Endothelial cell of umbilical vein (primary cell): ENCODE measurements at regions not wholly inside any gene's neighbourhood (a gene's known extent, or its start where the extent isn't known, plus 50 kb on each side); places are given as distances from the start of the nearest gene placed in this dataset.

Source experiments
- BruUV-seq: library from RNA; stranded (reverse); fragments of 400-500 nt; replicated peaks from 2 replicates; lab custom pipeline; 2021; lab: Mats Ljungman, UMichigan
- CTCF ChIA-PET: fragments of 300-600, 350-600 bp; sonication (Branson Sonifier 250); formaldehyde crosslinking; loops from one replicate; lab custom pipeline; 2021; ENCODE audit warnings: antibody characterized with exemption, inconsistent platforms; lab: Charles Lee
- POLR2A ChIA-PET: fragments of 300-600, 350-600 bp; sonication (Branson Sonifier 250); formaldehyde crosslinking; loops from one replicate; lab custom pipeline; 2021; ENCODE audit warnings: antibody characterized with exemption, inconsistent platforms; lab: Charles Lee
- DNase-seq: peaks from one replicate; pipeline ENCODE4 v3.0.0-alpha.2; 2011; ENCODE audit warnings: low read depth, low spot score
- FAIRE-seq: peaks from 2 replicates; lab custom pipeline; 2011; peaks lifted over from hg19 to GRCh38; lab: Jason Lieb, UNC
- H2AFZ ChIP-seq: 2 replicates; pipeline ENCODE4 v1.6.0; 2012; ENCODE audit warnings: low read depth, low read length, control low read depth, inconsistent platforms
- H3K27ac ChIP-seq: 2 replicates; pipeline ENCODE4 v1.5.1; 2011; ENCODE audit warnings: low read depth, mild to moderate bottlenecking, control low read depth, low read length, moderate library complexity; ENCODE audit not compliant: insufficient read depth
- H3K27me3 ChIP-seq, 2 experiments: 2 replicates each; pipeline versions ENCODE4 v1.6.0 to v1.6.1; 2011; ENCODE audit warnings: low read length in 2 of 2, mixed read lengths in 1 of 2; ENCODE audit not compliant: control insufficient read depth in 2 of 2, insufficient read depth in 2 of 2
- H3K36me3 ChIP-seq, 2 experiments: 2 replicates in 1 of 2; 3 replicates in 1 of 2; pipeline ENCODE4 v1.5.1; 2011; ENCODE audit warnings: low read length in 2 of 2, mild to moderate bottlenecking in 1 of 2, moderate library complexity in 1 of 2; ENCODE audit not compliant: control insufficient read depth in 2 of 2, insufficient read depth in 2 of 2; ENCODE audit errors: extremely low read depth in 1 of 2
- H3K4me1 ChIP-seq: 3 replicates; pipeline ENCODE4 v1.5.1; 2011; ENCODE audit warnings: mild to moderate bottlenecking, low read length; ENCODE audit not compliant: control insufficient read depth, insufficient read depth; ENCODE audit errors: extremely low read depth
- H3K4me2 ChIP-seq: 2 replicates; pipeline ENCODE4 v1.6.1; 2011; ENCODE audit warnings: low read length, control low read depth, mixed read lengths; ENCODE audit not compliant: insufficient read depth
- H3K4me3 ChIP-seq, 3 experiments: fragments of 200-600 bp in 1 of 3; sonication (generic), shearing (Covaris generic) in 1 of 3; replicated peaks in 1 of 3; 2 replicates each; pipeline ENCODE4 v1.5.1; 2011 to 2016; ENCODE audit warnings: control low read depth in 3 of 3, low read length in 3 of 3, mild to moderate bottlenecking in 2 of 3, inconsistent platforms in 1 of 3, low read depth in 1 of 3, moderate library complexity in 1 of 3; ENCODE audit not compliant: insufficient read depth in 1 of 3
- H3K79me2 ChIP-seq: 2 replicates; pipeline ENCODE4 v1.6.0; 2012; ENCODE audit warnings: low read length, inconsistent platforms; ENCODE audit not compliant: control insufficient read depth, insufficient read depth
- H3K9ac ChIP-seq: replicated peaks from 2 replicates; pipeline ENCODE3; 2011; ENCODE audit warnings: low read length, control low read depth; ENCODE audit not compliant: insufficient read depth; ENCODE audit errors: extremely low read depth
- H3K9me1 ChIP-seq: replicated peaks from 3 replicates; pipeline ENCODE4 v1.6.0; 2011; ENCODE audit warnings: mild to moderate bottlenecking, low read length; ENCODE audit not compliant: control insufficient read depth, insufficient read depth; ENCODE audit errors: extremely low read depth
- H3K9me3 ChIP-seq: replicated peaks from 2 replicates; pipeline ENCODE4 v1.5.1; 2012; ENCODE audit warnings: low read length, inconsistent platforms; ENCODE audit not compliant: control insufficient read depth, insufficient read depth
- H4K20me1 ChIP-seq: replicated peaks from 2 replicates; pipeline ENCODE3; 2011; ENCODE audit warnings: mild to moderate bottlenecking, low read length; ENCODE audit not compliant: control insufficient read depth, insufficient read depth; ENCODE audit errors: extremely low read depth
- CTCF ChIP-seq, 2 donors: IDR thresholded peaks; 1 replicate in 1 of 2; 2 replicates in 1 of 2; pipeline ENCODE4 v1.5.1; 2011; ENCODE audit warnings: low read length in 2 of 2, mild to moderate bottlenecking in 2 of 2, moderate library complexity in 2 of 2, control low read depth in 1 of 2, inconsistent platforms in 1 of 2, low read depth in 1 of 2; ENCODE audit not compliant: insufficient read depth in 1 of 2; ENCODE audit errors: extremely low read depth in 1 of 2
- EZH2 ChIP-seq: IDR thresholded peaks from 2 replicates; pipeline ENCODE4 v1.6.1; 2012; ENCODE audit warnings: borderline replicate concordance, low read depth, mild to moderate bottlenecking, moderate library complexity, low read length, inconsistent platforms; ENCODE audit not compliant: severe bottlenecking
- FOS ChIP-seq: IDR thresholded peaks from 2 replicates; pipeline ENCODE4 v1.6.1; 2011; ENCODE audit warnings: mild to moderate bottlenecking, low read length, moderate library complexity, borderline replicate concordance; ENCODE audit not compliant: insufficient read depth
- GATA2 ChIP-seq: IDR thresholded peaks from 2 replicates; pipeline ENCODE4 v1.7.0; 2011; ENCODE audit warnings: low read depth, mild to moderate bottlenecking, moderate library complexity, mixed read lengths, low read length; ENCODE audit not compliant: insufficient read length, insufficient read depth
- JUN ChIP-seq: IDR thresholded peaks from 2 replicates; pipeline ENCODE4 v1.6.1; 2011; ENCODE audit warnings: borderline replicate concordance, low read depth; ENCODE audit not compliant: insufficient read length, insufficient read depth
- MAX ChIP-seq: IDR thresholded peaks from 2 replicates; pipeline ENCODE4 v1.6.1; 2011; ENCODE audit not compliant: insufficient read depth, insufficient read length
- MYC ChIP-seq: IDR thresholded peaks from one replicate; pipeline ENCODE4 v1.6.1; 2011; ENCODE audit warnings: mild to moderate bottlenecking, low read depth, low read length
- POLR2A ChIP-seq: IDR thresholded peaks from 2 replicates; pipeline ENCODE4 v1.6.1; 2012; ENCODE audit warnings: low read depth, mild to moderate bottlenecking, control low read depth, low read length
- POLR2AphosphoS5 ChIP-seq: IDR thresholded peaks from 2 replicates; pipeline ENCODE4 v1.6.1; 2012; ENCODE audit warnings: low read depth, mild to moderate bottlenecking, control low read depth, low read length, moderate library complexity; ENCODE audit not compliant: insufficient read depth
- dilution Hi-C: fragments of 300-500 bp; cut with MboI; formaldehyde crosslinking; loops from one replicate; pipeline ENCODE4 v1.15.0; 2019; ENCODE audit warnings: low sequenced_read_pairs; ENCODE audit not compliant: extremely low pct_ligation_motif_present
- intact Hi-C: fragments of 100-400 bp; cut with micrococcal nuclease; formaldehyde crosslinking; loops from one replicate; pipeline ENCODE4 v1.10.0; 2022

- Histone ChIP-seq H3K9me1 (no peaks in the 10 kb centered on the region), H3K27me3 (no peaks in the 10 kb centered on the region), H3K36me3 (no peaks in the 10 kb centered on the region), H3K9me3 (no peaks in the 10 kb centered on the region), H3K27ac (no peak overlapping the region), H4K20me1 (no peaks in the 10 kb centered on the region), H2AFZ (no peak overlapping the region), H3K4me1 (no peaks in the 10 kb centered on the region), H3K79me2 (no peaks in the 10 kb centered on the region), H3K9ac (no peak overlapping the region), H3K4me3 (no peak overlapping the region), H3K4me2 (no peak overlapping the region)
- FAIRE-seq, result no peak
- POLR2A ChIA-PET, result no interaction called here
- DNase-seq, result no peak
- no peak for TF ChIP-seq GATA2
- TF ChIP-seq POLR2A, result no peak
- TF ChIP-seq JUN, result no peak
- no peak for TF ChIP-seq POLR2AphosphoS5
- TF ChIP-seq MYC, result no peak
- TF ChIP-seq FOS, result no peak
- no peak for TF ChIP-seq MAX
- TF ChIP-seq EZH2, result no peak
- no peak for TF ChIP-seq CTCF (IDR thresholded peaks at IDR 0.05; ENCODE audit: extremely low read depth in 1 of 2, insufficient read depth in 1 of 2, low read depth in 1 of 2, low read length in 2 of 2)
- CTCF ChIA-PET, result no interaction called here
- dilution Hi-C loops (no loop called here), intact Hi-C loops (no loop called here)
- no TSS peak for BruUV-seq
Measured at GRCh38 chr13:104473936-104474335, 1407.7 kb upstream of the SLC10A2 start.
